GM12878 (cell line): ENCODE measurements at regions not wholly inside any gene's neighbourhood (a gene's known extent, or its start where the extent isn't known, plus 50 kb on each side); places are given as distances from the start of the nearest gene placed in this dataset.

Source experiments
- ATAC-seq: fragments of 200-7000 bp; cut with Tn5 transposase; 3 replicates; pipeline ENCODE4 v1.9.1; 2020; ENCODE audit warnings: mild to moderate bottlenecking, moderate library complexity
- BruUV-seq: library from RNA; stranded (reverse); fragments of 400-500 nt; replicated peaks from 2 replicates; lab custom pipeline; 2021; lab: Mats Ljungman, UMichigan
- CTCF ChIA-PET: fragments of 300-600 bp; sonication (Branson Sonifier 250); formaldehyde crosslinking; extraction: SDS; loops from one replicate; lab custom pipeline; 2021; ENCODE audit warnings: inconsistent platforms; lab: Yijun Ruan, JAX
- POLR2A ChIA-PET: fragments of 350-600 bp; formaldehyde crosslinking; extraction: SDS; loops from one replicate; lab custom pipeline; 2021; ENCODE audit warnings: inconsistent platforms; lab: Charles Lee
- RAD21 ChIA-PET: fragments of 300-600 bp; sonication (Branson Sonifier 250); formaldehyde crosslinking; loops from one replicate; lab custom pipeline; 2023; ENCODE audit warnings: antibody characterized with exemption; ENCODE audit not compliant: unreplicated experiment; lab: Charles Lee
- SMC1A ChIA-PET: fragments of 300-600 bp; sonication (Branson Sonifier 250); formaldehyde crosslinking; loops from one replicate; lab custom pipeline; 2023; ENCODE audit not compliant: unreplicated experiment, uncharacterized antibody; lab: Charles Lee
- DNase-seq: peaks from one replicate; pipeline ENCODE4 v3.0.0-alpha.2; 2011; ENCODE audit warnings: low read depth, low spot score
- FAIRE-seq: peaks from 3 replicates; lab custom pipeline; 2011; peaks lifted over from hg19 to GRCh38; lab: Jason Lieb, UNC
- H2AFZ ChIP-seq: 2 replicates; pipeline ENCODE4 v1.6.0; 2011; ENCODE audit warnings: low read depth, low read length, control low read depth; ENCODE audit not compliant: control insufficient read depth
- H3K27ac ChIP-seq: 2 replicates; pipeline ENCODE4 v1.5.1; 2011; ENCODE audit warnings: control low read depth; ENCODE audit not compliant: control insufficient read depth, insufficient read depth
- H3K27me3 ChIP-seq, 2 experiments: replicated peaks in 1 of 2; 2 replicates each; pipeline versions ENCODE4 v1.6.0 to v1.6.1; 2011; ENCODE audit warnings: low read length in 1 of 2; ENCODE audit not compliant: control insufficient read depth in 2 of 2, insufficient read depth in 2 of 2
- H3K36me3 ChIP-seq, 2 experiments: 2 replicates each; pipeline ENCODE4 v1.5.1; 2011; ENCODE audit warnings: low read length in 1 of 2; ENCODE audit not compliant: control insufficient read depth in 2 of 2, insufficient read depth in 2 of 2
- H3K4me1 ChIP-seq: 2 replicates; pipeline ENCODE4 v1.6.1; 2011; ENCODE audit warnings: mild to moderate bottlenecking, low read length, moderate library complexity, mixed read lengths; ENCODE audit not compliant: control insufficient read depth, insufficient read depth
- H3K4me2 ChIP-seq: 2 replicates; pipeline ENCODE4 v1.6.0; 2011; ENCODE audit warnings: control low read depth; ENCODE audit not compliant: control insufficient read depth, insufficient read depth
- H3K4me3 ChIP-seq: fragments of 200-600 bp; sonication (generic); 2 replicates; pipeline ENCODE4 v1.5.1; 2016
- H3K79me2 ChIP-seq: 2 replicates; pipeline ENCODE4 v1.6.0; 2011; ENCODE audit warnings: low read length; ENCODE audit not compliant: control insufficient read depth, insufficient read depth
- H3K9ac ChIP-seq: 2 replicates; pipeline ENCODE4 v1.8.0; 2011; ENCODE audit warnings: low read length, control low read depth, mixed read lengths; ENCODE audit not compliant: control insufficient read depth, insufficient read depth
- H3K9me3 ChIP-seq: replicated peaks from 3 replicates; pipeline ENCODE4 v1.5.1; 2011; ENCODE audit warnings: mild to moderate bottlenecking, low read length; ENCODE audit not compliant: control insufficient read depth, insufficient read depth
- H4K20me1 ChIP-seq: 2 replicates; pipeline ENCODE4 v1.6.0; 2011; ENCODE audit not compliant: control insufficient read depth, insufficient read depth
- E4F1 ChIP-seq: fragments of 450-650 bp; IDR thresholded peaks from 2 replicates; pipeline ENCODE4 v1.6.1; 2018; ENCODE audit warnings: borderline replicate concordance, mild to moderate bottlenecking; ENCODE audit not compliant: partially characterized antibody
- FOXK2 ChIP-seq: fragments of 450-650 bp; IDR thresholded peaks from 2 replicates; pipeline ENCODE4 v1.6.1; 2017; ENCODE audit warnings: mild to moderate bottlenecking, moderate library complexity
- JUND ChIP-seq: IDR thresholded peaks from 2 replicates; pipeline ENCODE4 v1.6.1; 2012; ENCODE audit warnings: low read depth, mild to moderate bottlenecking, low read length, improper control_type of control experiment, moderate library complexity
- RB1 ChIP-seq: fragments of 450-650 bp; formaldehyde crosslinking; IDR thresholded peaks from 2 replicates; pipeline ENCODE4 v1.6.1; 2017; ENCODE audit warnings: mild to moderate bottlenecking, borderline replicate concordance
- RFX5 ChIP-seq: IDR thresholded peaks from 2 replicates; pipeline ENCODE4 v1.6.1; 2011; ENCODE audit warnings: low read depth, low read length, improper control_type of control experiment
- TCF12 ChIP-seq: IDR thresholded peaks from 2 replicates; pipeline ENCODE4 v1.6.1; 2011; ENCODE audit warnings: low read depth, mild to moderate bottlenecking, low read length
- USF1 ChIP-seq: IDR thresholded peaks from 2 replicates; pipeline ENCODE4 v1.6.1; 2011; ENCODE audit warnings: borderline replicate concordance, low read depth, mild to moderate bottlenecking, moderate library complexity, mixed read lengths, low read length; ENCODE audit not compliant: insufficient read depth; ENCODE audit errors: extremely low read length
- WGBS: methylation state at CpG from one replicate; pipeline ENCODE4 v1.1.6; 2016; ENCODE audit warnings: low lambda C conversion rate; ENCODE audit not compliant: insufficient replicate concordance, insufficient coverage; ENCODE audit errors: missing lambda C conversion rate; 5-methylcytosine and 5-hydroxymethylcytosine counted together
- in situ Hi-C: fragments of 300-500 bp; cut with MboI; formaldehyde crosslinking; loops from 9 replicates; pipeline ENCODE4 v1.14.3; 2018; ENCODE audit warnings: mixed read lengths
- intact Hi-C: fragments of 100-400 bp; cut with micrococcal nuclease; formaldehyde crosslinking; loops from one replicate; pipeline ENCODE4 v1.14.2; 2022; ENCODE audit not compliant: unreplicated experiment

- intact Hi-C loops: no loop called here
- Histone ChIP-seq H3K27me3 (no peaks in the 10 kb centered on the region), H3K4me1 (no peaks in the 10 kb centered on the region), H3K27ac (no peak overlapping the region), H3K79me2 (no peaks in the 10 kb centered on the region), H3K4me3 (no peak overlapping the region), H3K4me2 (no peak overlapping the region), H4K20me1 (no peaks in the 10 kb centered on the region), H3K9me3 (no peaks in the 10 kb centered on the region; the same call in 2 of the 3 replicates), H2AFZ (no peak overlapping the region), H3K9ac (no peak overlapping the region), H3K36me3 (no peaks in the 10 kb centered on the region)
- TF ChIP-seq RFX5 (no peak), RB1 (no peak), E4F1 (no peak), FOXK2 (no peak), TCF12 (no peak), USF1 (no peak), JUND (no peak)
- BruUV-seq: no TSS peak
- ChIA-PET CTCF (interaction anchor here (0.6 kb wide), 1 partner anchor 710 kb away, joined by 4 read pairs; no protein-coding TSS in a partner anchor), SMC1A (no interaction called here), RAD21 (no interaction called here), POLR2A (no interaction called here)
- in situ Hi-C loops: no loop called here
- FAIRE-seq: no peak
- WGBS: 14% methylated on average over 2 of the region's 2 CpGs
- no peak for ATAC-seq
- DNase-seq: no peak
These were observed 95.8 kb upstream of the ABCB5 start for GRCh38 chr7:20519645-20520044.
